HCT116 (cell line): ENCODE measurements at regions not wholly inside any gene's neighbourhood (a gene's known extent, or its start where the extent isn't known, plus 50 kb on each side); places are given as distances from the start of the nearest gene placed in this dataset.

Source experiments
- ATAC-seq: fragments of 200-7000 bp; cut with Tn5 transposase; 2 replicates; pipeline ENCODE4 v1.9.1; 2020; ENCODE audit warnings: mild to moderate bottlenecking, moderate library complexity
- BruUV-seq: library from RNA; stranded (reverse); fragments of 400-500 nt; replicated peaks from 2 replicates; lab custom pipeline; 2021; lab: Mats Ljungman, UMichigan
- CTCF ChIA-PET: fragments of 300-600 bp; sonication (Branson Sonifier 250); formaldehyde crosslinking; loops from one replicate; lab custom pipeline; 2021; ENCODE audit warnings: antibody characterized with exemption; lab: Charles Lee
- POLR2A ChIA-PET: fragments of 300-600, 350-600 bp; sonication (Branson Sonifier 250); formaldehyde crosslinking; loops from one replicate; lab custom pipeline; 2021; ENCODE audit warnings: antibody characterized with exemption; lab: Charles Lee
- RAD21 ChIA-PET, 2 experiments: fragments of 300-600 bp; sonication (Branson Sonifier 250); formaldehyde crosslinking; loops; one replicate each; lab custom pipeline; 2023; ENCODE audit warnings: low total read pairs in 2 of 2; ENCODE audit not compliant: uncharacterized antibody in 2 of 2, unreplicated experiment in 2 of 2, low non-redundant PET in 1 of 2; lab: Charles Lee
- DNase-seq: peaks from one replicate; pipeline ENCODE4 v3.0.0-alpha.2; 2010; ENCODE audit warnings: low read depth, low spot score
- H2AFZ ChIP-seq: fragments of 200-600 bp; shearing (Covaris generic), sonication (generic); 2 replicates; pipeline ENCODE4 v1.6.1; 2017; ENCODE audit warnings: low read depth, mixed run types, mixed read lengths, antibody characterized with exemption, low read length; ENCODE audit not compliant: poor library complexity, severe bottlenecking
- H3K27ac ChIP-seq: 2 replicates; pipeline ENCODE4 v1.5.1; 2012; ENCODE audit warnings: low read depth, low read length
- H3K27me3 ChIP-seq: fragments of 200-600 bp; sonication (generic); 2 replicates; pipeline ENCODE4 v1.6.1; 2016; ENCODE audit warnings: mixed run types, low read length, mixed read lengths; ENCODE audit not compliant: insufficient read depth
- H3K36me3 ChIP-seq, 2 experiments: fragments of 200-500 bp in 1 of 2; fragments of 200-600 bp in 1 of 2; sonication (Bioruptor generic) in 1 of 2; sonication (generic) in 1 of 2; 2 replicates each; pipeline versions ENCODE4 v1.5.1 to v1.6.1; 2014 to 2016; ENCODE audit warnings: low read length in 2 of 2, inconsistent platforms in 1 of 2, mixed read lengths in 1 of 2, mixed run types in 1 of 2; ENCODE audit not compliant: insufficient read depth in 2 of 2, control insufficient read depth in 1 of 2
- H3K4me1 ChIP-seq, 2 experiments: fragments of 200-600 bp in 1 of 2; sonication (generic) in 1 of 2; 2 replicates each; pipeline versions ENCODE4 v1.5.1 to v1.6.1; 2012 to 2017; ENCODE audit warnings: low read length in 2 of 2, inconsistent platforms in 1 of 2, mild to moderate bottlenecking in 1 of 2, mixed read lengths in 1 of 2, mixed run types in 1 of 2, moderate library complexity in 1 of 2; ENCODE audit not compliant: insufficient read depth in 2 of 2, control insufficient read depth in 1 of 2
- H3K4me2 ChIP-seq: fragments of 200-600 bp; sonication (generic); 2 replicates; pipeline ENCODE4 v1.6.1; 2017; ENCODE audit warnings: mixed run types, low read length, mixed read lengths
- H3K4me3 ChIP-seq, 2 experiments: fragments of 200-600 bp in 1 of 2; sonication (generic) in 1 of 2; replicated peaks in 1 of 2; 2 replicates each; pipeline ENCODE4 v1.5.1; 2011 to 2016; ENCODE audit warnings: low read length in 2 of 2, control low read depth in 1 of 2, low read depth in 1 of 2, mild to moderate bottlenecking in 1 of 2, mixed read lengths in 1 of 2, mixed run types in 1 of 2
- H3K79me2 ChIP-seq: fragments of 200-600 bp; sonication (generic); 2 replicates; pipeline ENCODE4 v1.6.1; 2017; ENCODE audit warnings: mild to moderate bottlenecking, mixed run types, low read length, moderate library complexity, mixed read lengths; ENCODE audit not compliant: insufficient read depth
- H3K9ac ChIP-seq: fragments of 200-600 bp; sonication (generic); 2 replicates; pipeline ENCODE4 v1.6.1; 2016; ENCODE audit warnings: low read length, mixed read lengths
- H3K9me2 ChIP-seq: fragments of 200-600 bp; sonication (generic), shearing (Covaris generic); 2 replicates; pipeline ENCODE4 v1.6.1; 2017; ENCODE audit warnings: mixed run types, mild to moderate bottlenecking, moderate library complexity; ENCODE audit not compliant: insufficient read depth
- H3K9me3 ChIP-seq, 2 experiments: fragments of 200-500 bp in 1 of 2; fragments of 200-600 bp in 1 of 2; sonication (Bioruptor generic) in 1 of 2; sonication (generic) in 1 of 2; 2 replicates each; pipeline ENCODE4 v1.6.1; 2014 to 2017; ENCODE audit warnings: low read length in 2 of 2, mixed read lengths in 2 of 2, inconsistent platforms in 1 of 2, low read depth in 1 of 2, mild to moderate bottlenecking in 1 of 2, mixed run types in 1 of 2, moderate library complexity in 1 of 2; ENCODE audit not compliant: control insufficient read depth in 1 of 2, insufficient read depth in 1 of 2
- H4K20me1 ChIP-seq: fragments of 200-600 bp; sonication (generic), shearing (Covaris generic); 2 replicates; pipeline ENCODE4 v1.6.1; 2017; ENCODE audit warnings: mixed run types, mild to moderate bottlenecking, moderate library complexity; ENCODE audit not compliant: insufficient read depth
- CBX3 ChIP-seq: IDR thresholded peaks from 2 replicates; pipeline ENCODE4 v1.6.1; 2012; ENCODE audit warnings: low read depth
- CEBPB ChIP-seq: IDR thresholded peaks from 2 replicates; pipeline ENCODE4 v1.6.1; 2012; ENCODE audit warnings: low read depth
- EZH2 ChIP-seq: fragments of 200-600 bp; sonication (generic); IDR thresholded peaks from 2 replicates; pipeline ENCODE4 v1.6.1; 2017; ENCODE audit warnings: antibody characterized with exemption, mixed run types
- EZH2phosphoT487 ChIP-seq: fragments of 200-600 bp; IDR thresholded peaks from 2 replicates; pipeline ENCODE4 v1.6.1; 2018; ENCODE audit warnings: antibody characterized with exemption, borderline replicate concordance
- FOSL1 ChIP-seq: IDR thresholded peaks from 2 replicates; pipeline ENCODE4 v1.6.1; 2012; ENCODE audit warnings: low read depth
- POLR2AphosphoS5 ChIP-seq: IDR thresholded peaks from 2 replicates; pipeline ENCODE4 v1.6.1; 2011; ENCODE audit warnings: mild to moderate bottlenecking, low read depth, low read length, moderate library complexity
- SIN3A ChIP-seq: IDR thresholded peaks from 2 replicates; pipeline ENCODE4 v1.6.1; 2012; ENCODE audit warnings: low read depth
- ZNF274 ChIP-seq: fragments of 200-500 bp; sonication (Bioruptor generic); IDR thresholded peaks from 2 replicates; pipeline ENCODE4 v1.6.1; 2014; ENCODE audit warnings: mild to moderate bottlenecking, low read depth, low read length, inconsistent platforms
- intact Hi-C: fragments of 100-400 bp; cut with micrococcal nuclease; formaldehyde crosslinking; loops from 2 replicates; pipeline ENCODE4 v1.10.0; 2022
- TF ChIP-seq, protein P1 (sequence below): IDR thresholded peaks from 2 replicates; pipeline ENCODE4 v1.6.1; 2012
- TF ChIP-seq, protein P2 (sequence below): IDR thresholded peaks from 2 replicates; pipeline ENCODE4 v1.6.1; 2011; ENCODE audit warnings: mild to moderate bottlenecking, low read length, moderate library complexity; ENCODE audit not compliant: insufficient replicate concordance; ENCODE audit errors: extremely low read depth
- TF ChIP-seq, protein P3 (sequence below): IDR thresholded peaks from 2 replicates; pipeline ENCODE4 v1.6.1; 2012

DNA sequence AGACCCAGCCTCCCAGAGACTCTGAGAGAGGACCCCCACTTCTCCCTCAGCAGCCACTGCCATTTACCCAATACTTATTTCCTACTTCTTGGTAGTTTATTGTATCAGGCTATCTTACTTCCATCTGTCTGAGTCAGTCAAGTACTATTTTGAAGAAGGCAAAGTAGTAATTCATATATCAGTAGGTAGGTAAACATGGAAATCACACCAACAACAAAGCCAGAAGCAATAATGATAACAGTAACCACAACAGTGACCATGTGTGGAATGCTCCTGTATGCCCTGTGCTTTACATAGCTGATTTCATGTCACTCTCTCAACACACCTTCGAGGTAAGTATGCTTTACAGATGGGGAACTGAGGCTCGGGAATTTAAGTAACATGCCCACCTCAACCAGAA lies 173.0 kb downstream of the BCL11A start:
- Histone ChIP-seq H3K27me3 (peaks cover 29% of the 10 kb centered on the region), H3K9me2 (no peaks in the 10 kb centered on the region), H3K79me2 (no peaks in the 10 kb centered on the region), H3K36me3 (no peaks in the 10 kb centered on the region), H3K4me2 (no peak overlapping the region), H3K27ac (no peak overlapping the region), H3K4me1 (no peaks in the 10 kb centered on the region), H3K9me3 (no peaks in the 10 kb centered on the region), H3K4me3 (no peak overlapping the region), H2AFZ (no peak overlapping the region), H3K9ac (no peak overlapping the region), H4K20me1 (no peaks in the 10 kb centered on the region)
- POLR2A ChIA-PET, result no interaction called here
- CTCF ChIA-PET, result no interaction called here
- TF ChIP-seq, protein P1, sequence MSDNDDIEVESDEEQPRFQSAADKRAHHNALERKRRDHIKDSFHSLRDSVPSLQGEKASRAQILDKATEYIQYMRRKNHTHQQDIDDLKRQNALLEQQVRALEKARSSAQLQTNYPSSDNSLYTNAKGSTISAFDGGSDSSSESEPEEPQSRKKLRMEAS, result no peak
- TF ChIP-seq SIN3A (no peak), ZNF274 (no peak), EZH2phosphoT487 (no peak), POLR2AphosphoS5 (no peak), FOSL1 (no peak), CEBPB (no peak), CBX3 (no peak), EZH2 (no peak)
- TF ChIP-seq, protein P2, sequence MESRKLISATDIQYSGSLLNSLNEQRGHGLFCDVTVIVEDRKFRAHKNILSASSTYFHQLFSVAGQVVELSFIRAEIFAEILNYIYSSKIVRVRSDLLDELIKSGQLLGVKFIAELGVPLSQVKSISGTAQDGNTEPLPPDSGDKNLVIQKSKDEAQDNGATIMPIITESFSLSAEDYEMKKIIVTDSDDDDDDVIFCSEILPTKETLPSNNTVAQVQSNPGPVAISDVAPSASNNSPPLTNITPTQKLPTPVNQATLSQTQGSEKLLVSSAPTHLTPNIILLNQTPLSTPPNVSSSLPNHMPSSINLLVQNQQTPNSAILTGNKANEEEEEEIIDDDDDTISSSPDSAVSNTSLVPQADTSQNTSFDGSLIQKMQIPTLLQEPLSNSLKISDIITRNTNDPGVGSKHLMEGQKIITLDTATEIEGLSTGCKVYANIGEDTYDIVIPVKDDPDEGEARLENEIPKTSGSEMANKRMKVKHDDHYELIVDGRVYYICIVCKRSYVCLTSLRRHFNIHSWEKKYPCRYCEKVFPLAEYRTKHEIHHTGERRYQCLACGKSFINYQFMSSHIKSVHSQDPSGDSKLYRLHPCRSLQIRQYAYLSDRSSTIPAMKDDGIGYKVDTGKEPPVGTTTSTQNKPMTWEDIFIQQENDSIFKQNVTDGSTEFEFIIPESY, result no peak
- TF ChIP-seq, protein P3, sequence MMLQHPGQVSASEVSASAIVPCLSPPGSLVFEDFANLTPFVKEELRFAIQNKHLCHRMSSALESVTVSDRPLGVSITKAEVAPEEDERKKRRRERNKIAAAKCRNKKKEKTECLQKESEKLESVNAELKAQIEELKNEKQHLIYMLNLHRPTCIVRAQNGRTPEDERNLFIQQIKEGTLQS, result no peak
- DNase-seq (no peak), ATAC-seq (no peak)
- intact Hi-C loops, result no loop called here
- BruUV-seq, result no TSS peak
- RAD21 ChIA-PET, result no interaction called here
